ENCODE measurements at regions not wholly inside any gene's neighbourhood (a gene's known extent, or its start where the extent isn't known, plus 50 kb on each side); places are given as distances from the start of the nearest gene placed in this dataset.

DNA sequence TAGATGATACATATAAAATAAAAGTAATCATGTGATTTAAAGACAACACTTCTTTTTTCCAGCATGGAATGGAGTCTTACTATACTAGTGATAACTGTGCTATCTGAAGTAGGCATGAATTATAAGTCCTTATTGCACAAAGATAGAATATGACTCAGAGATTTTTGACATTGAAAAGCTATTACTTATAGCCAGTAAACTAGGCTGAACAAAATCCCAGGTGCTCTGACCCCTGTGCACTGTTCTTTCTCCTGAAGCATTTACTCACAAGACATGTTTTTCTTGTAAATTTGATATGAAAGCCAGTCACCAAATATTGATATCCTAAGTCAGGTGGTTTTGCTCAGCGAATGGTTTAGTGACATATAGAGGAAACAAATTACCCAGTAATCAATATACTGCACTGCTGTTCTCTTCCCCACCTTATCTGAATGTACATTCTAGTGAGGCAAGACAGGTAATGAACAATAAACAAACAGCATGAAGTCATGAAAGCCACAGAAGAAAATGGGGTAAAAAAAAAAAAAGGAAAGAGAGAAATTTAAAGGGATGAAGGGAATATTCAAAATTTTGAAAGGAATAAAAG lies 1567.0 kb upstream of the SPRY2 start (continued):
- TF ChIP-seq ZNF558 (tag by site-specific recombination; IDR thresholded peaks at IDR 0.05): no peak
- TF ChIP-seq KLF7 (tag by site-specific recombination; IDR thresholded peaks at IDR 0.05; ENCODE audit: borderline replicate concordance): no peak
- TF ChIP-seq ZNF302 (tag by site-specific recombination; IDR thresholded peaks at IDR 0.05; ENCODE audit: low read depth): no peak
- no peak for TF ChIP-seq OVOL3 (tag by site-specific recombination; IDR thresholded peaks at IDR 0.05)
- TF ChIP-seq ZNF366 (tag by site-specific recombination; conservative IDR thresholded peaks at IDR 0.05): no peak
- TF ChIP-seq ZNF501 (tag by site-specific recombination; IDR thresholded peaks at IDR 0.05): no peak
- TF ChIP-seq ZNF561 (tag by site-specific recombination; IDR thresholded peaks at IDR 0.05; ENCODE audit: borderline replicate concordance): no peak

DNA sequence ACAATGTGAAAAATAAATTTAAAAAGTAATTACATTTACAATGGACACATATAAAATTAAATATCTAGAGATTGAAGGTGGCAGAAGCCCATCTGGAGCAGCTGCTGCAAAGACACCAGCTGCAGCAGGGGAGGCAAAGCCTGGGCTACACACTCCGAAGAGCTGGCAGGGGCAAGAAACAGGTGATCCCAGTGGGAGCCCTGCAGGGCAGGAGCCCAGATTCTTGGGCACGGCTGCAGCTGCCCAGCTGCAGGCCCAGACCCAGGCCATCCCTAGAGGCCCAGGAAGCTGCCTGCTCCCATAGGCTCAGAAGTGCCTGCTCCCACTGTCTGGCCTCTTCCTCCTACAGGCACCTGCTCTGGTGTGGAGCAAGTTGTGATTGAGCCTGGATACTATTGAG lies 1547.9 kb upstream of the SPRY2 start:
- TF ChIP-seq ZNF664 (tag by site-specific recombination; IDR thresholded peaks at IDR 0.05): no peak
- TF ChIP-seq, protein P1, sequence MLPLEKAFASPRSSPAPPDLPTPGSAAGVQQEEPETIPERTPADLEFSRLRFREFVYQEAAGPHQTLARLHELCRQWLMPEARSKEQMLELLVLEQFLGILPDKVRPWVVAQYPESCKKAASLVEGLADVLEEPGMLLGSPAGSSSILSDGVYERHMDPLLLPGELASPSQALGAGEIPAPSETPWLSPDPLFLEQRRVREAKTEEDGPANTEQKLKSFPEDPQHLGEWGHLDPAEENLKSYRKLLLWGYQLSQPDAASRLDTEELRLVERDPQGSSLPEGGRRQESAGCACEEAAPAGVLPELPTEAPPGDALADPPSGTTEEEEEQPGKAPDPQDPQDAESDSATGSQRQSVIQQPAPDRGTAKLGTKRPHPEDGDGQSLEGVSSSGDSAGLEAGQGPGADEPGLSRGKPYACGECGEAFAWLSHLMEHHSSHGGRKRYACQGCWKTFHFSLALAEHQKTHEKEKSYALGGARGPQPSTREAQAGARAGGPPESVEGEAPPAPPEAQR (tag by site-specific recombination; IDR thresholded peaks at IDR 0.05): no peak
- no peak for TF ChIP-seq ZSCAN23 (tag by site-specific recombination; IDR thresholded peaks at IDR 0.05)
- no peak for TF ChIP-seq ZFP37 (tag by site-specific recombination; IDR thresholded peaks at IDR 0.05)
- TF ChIP-seq ZNF521 (tag by site-specific recombination; IDR thresholded peaks at IDR 0.05): no peak
- TF ChIP-seq ZNF514 (tag by site-specific recombination; IDR thresholded peaks at IDR 0.05): no peak
- TF ChIP-seq ZNF558 (tag by site-specific recombination; IDR thresholded peaks at IDR 0.05): no peak
- TF ChIP-seq, protein P2, sequence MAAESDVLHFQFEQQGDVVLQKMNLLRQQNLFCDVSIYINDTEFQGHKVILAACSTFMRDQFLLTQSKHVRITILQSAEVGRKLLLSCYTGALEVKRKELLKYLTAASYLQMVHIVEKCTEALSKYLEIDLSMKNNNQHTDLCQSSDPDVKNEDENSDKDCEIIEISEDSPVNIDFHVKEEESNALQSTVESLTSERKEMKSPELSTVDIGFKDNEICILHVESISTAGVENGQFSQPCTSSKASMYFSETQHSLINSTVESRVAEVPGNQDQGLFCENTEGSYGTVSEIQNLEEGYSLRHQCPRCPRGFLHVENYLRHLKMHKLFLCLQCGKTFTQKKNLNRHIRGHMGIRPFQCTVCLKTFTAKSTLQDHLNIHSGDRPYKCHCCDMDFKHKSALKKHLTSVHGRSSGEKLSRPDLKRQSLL (tag by site-specific recombination; IDR thresholded peaks at IDR 0.05): no peak
- no peak for TF ChIP-seq ZNF341 (tag by site-specific recombination; IDR thresholded peaks at IDR 0.05; ENCODE audit: low read depth)
- TF ChIP-seq ZNF112 (tag by site-specific recombination; IDR thresholded peaks at IDR 0.05): no peak
- TF ChIP-seq ZBTB48 (tag by site-specific recombination; IDR thresholded peaks at IDR 0.05): no peak
- TF ChIP-seq ZIC2 (tag by site-specific recombination; IDR thresholded peaks at IDR 0.05): no peak
- Histone ChIP-seq H3K9me3 (ENCODE audit: control insufficient read depth, insufficient read depth, low read depth, low read length) (no peaks in the 10 kb centered on the region), H3K27ac (ENCODE audit: extremely low read depth, low read depth, low read length) (no peak overlapping the region), H3K36me3 (ENCODE audit: control insufficient read depth in 2 of 2, insufficient read depth in 1 of 2, low read length in 2 of 2) (no peaks in the 10 kb centered on the region), H3K4me3 (ENCODE audit: low read depth, low read length) (no peak overlapping the region), H3K4me1 (ENCODE audit: control insufficient read depth, insufficient read depth, low read length) (no peaks in the 10 kb centered on the region)
- ChIA-PET POLR2A (no interaction called here), CTCF (interaction anchor here (0.5 kb wide), 1 partner anchor 468 kb away, joined by 4 read pairs; no protein-coding TSS in a partner anchor)

DNA sequence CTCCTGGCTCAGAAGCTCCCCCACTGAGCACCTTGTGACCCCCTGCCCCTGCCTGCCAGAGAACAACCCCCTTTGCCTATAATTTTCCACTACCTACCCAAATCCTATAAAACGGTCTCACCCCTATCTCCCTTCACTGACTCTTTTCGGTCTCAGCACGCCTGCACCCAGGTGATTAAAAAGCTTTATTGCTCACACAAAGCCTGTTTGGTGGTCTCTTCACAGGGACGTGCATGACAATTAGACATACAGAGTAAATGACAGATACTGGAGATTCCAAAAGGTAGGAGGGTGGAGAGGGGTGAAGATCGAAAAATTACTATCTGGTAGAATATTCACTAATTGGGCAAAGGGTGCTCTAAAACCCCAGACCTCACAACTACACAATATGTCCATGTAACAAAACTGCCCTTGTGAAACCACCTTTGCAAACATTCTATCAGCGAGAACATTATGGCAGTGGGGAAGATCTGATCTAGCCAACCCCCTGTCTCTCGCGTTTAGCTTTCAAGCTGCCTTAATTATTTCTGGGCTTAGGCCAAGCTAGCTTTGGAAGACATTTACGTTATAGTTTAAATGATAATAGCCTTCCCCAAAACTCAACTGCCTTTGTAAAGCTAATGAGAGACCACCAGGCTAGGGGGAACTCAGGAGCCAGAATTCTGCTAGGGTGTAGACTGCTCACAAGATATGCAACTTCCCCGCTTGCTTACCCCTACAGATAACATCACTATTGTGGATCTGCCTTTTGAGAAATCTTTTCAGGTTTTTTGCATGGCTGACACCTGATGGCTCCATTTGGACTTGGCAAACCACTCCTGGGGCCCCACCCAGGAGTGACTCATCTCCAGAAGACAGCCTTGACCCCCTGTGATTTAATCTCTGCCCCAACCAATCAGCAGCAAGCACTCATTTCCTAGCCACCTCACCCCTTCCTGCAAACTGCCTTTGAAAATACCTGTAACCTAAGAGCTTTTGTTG lies 1534.0 kb upstream of the SPRY2 start:
- ChIA-PET POLR2A (no interaction called here), CTCF (interaction anchor here (0.6 to 1.2 kb wide), 4 partner anchors 28 to 1091 kb away, joined by 3 to 5 read pairs (median 3); no protein-coding TSS in a partner anchor)
- Histone ChIP-seq H3K9me3 (ENCODE audit: control insufficient read depth, insufficient read depth, low read depth, low read length) (no peaks in the 10 kb centered on the region), H3K36me3 (ENCODE audit: control insufficient read depth in 2 of 2, insufficient read depth in 1 of 2, low read length in 2 of 2) (no peaks in the 10 kb centered on the region), H3K4me3 (ENCODE audit: low read depth, low read length) (no peak overlapping the region), H3K27ac (ENCODE audit: extremely low read depth, low read depth, low read length) (no peak overlapping the region), H3K4me1 (ENCODE audit: control insufficient read depth, insufficient read depth, low read length) (no peaks in the 10 kb centered on the region)
- TF ChIP-seq, protein P3, sequence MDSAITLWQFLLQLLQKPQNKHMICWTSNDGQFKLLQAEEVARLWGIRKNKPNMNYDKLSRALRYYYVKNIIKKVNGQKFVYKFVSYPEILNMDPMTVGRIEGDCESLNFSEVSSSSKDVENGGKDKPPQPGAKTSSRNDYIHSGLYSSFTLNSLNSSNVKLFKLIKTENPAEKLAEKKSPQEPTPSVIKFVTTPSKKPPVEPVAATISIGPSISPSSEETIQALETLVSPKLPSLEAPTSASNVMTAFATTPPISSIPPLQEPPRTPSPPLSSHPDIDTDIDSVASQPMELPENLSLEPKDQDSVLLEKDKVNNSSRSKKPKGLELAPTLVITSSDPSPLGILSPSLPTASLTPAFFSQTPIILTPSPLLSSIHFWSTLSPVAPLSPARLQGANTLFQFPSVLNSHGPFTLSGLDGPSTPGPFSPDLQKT (IDR thresholded peaks at IDR 0.05; ENCODE audit: borderline replicate concordance, low read depth, low read length): no peak
- TF ChIP-seq GFI1B (tag by site-specific recombination; IDR thresholded peaks at IDR 0.05) (no peak), TCF7L2 (IDR thresholded peaks at IDR 0.05; ENCODE audit: borderline replicate concordance, low read depth, low read length) (no peak), ZNF707 (tag by site-specific recombination; IDR thresholded peaks at IDR 0.05) (no peak)
- TF ChIP-seq, protein P4, sequence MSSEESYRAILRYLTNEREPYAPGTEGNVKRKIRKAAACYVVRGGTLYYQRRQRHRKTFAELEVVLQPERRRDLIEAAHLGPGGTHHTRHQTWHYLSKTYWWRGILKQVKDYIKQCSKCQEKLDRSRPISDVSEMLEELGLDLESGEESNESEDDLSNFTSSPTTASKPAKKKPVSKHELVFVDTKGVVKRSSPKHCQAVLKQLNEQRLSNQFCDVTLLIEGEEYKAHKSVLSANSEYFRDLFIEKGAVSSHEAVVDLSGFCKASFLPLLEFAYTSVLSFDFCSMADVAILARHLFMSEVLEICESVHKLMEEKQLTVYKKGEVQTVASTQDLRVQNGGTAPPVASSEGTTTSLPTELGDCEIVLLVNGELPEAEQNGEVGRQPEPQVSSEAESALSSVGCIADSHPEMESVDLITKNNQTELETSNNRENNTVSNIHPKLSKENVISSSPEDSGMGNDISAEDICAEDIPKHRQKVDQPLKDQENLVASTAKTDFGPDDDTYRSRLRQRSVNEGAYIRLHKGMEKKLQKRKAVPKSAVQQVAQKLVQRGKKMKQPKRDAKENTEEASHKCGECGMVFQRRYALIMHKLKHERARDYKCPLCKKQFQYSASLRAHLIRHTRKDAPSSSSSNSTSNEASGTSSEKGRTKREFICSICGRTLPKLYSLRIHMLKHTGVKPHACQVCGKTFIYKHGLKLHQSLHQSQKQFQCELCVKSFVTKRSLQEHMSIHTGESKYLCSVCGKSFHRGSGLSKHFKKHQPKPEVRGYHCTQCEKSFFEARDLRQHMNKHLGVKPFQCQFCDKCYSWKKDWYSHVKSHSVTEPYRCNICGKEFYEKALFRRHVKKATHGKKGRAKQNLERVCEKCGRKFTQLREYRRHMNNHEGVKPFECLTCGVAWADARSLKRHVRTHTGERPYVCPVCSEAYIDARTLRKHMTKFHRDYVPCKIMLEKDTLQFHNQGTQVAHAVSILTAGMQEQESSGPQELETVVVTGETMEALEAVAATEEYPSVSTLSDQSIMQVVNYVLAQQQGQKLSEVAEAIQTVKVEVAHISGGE (tag by site-specific recombination; conservative IDR thresholded peaks at IDR 0.05; ENCODE audit: low read depth): no peak
